DND-41 (cell line): ENCODE measurements at regions not wholly inside any gene's neighbourhood (a gene's known extent, or its start where the extent isn't known, plus 50 kb on each side); places are given as distances from the start of the nearest gene placed in this dataset.

Experiments
- ATAC-seq: fragments of 200-7000 bp; cut with Tn5 transposase; 3 replicates; pipeline ENCODE4 v1.9.1; 2021; ENCODE audit warnings: low read depth; ENCODE audit not compliant: insufficient read depth
- DNase-seq: peaks from one replicate; pipeline ENCODE4 v3.0.0-alpha.2; 2020
- H2AFZ ChIP-seq: 2 replicates; pipeline ENCODE4 v1.6.0; 2012; ENCODE audit warnings: low read depth, low read length
- H3K27ac ChIP-seq: 2 replicates; pipeline ENCODE4 v1.5.1; 2012; ENCODE audit warnings: low read length, inconsistent platforms
- H3K27me3 ChIP-seq: fragments of 200-600 bp; sonication (generic); 2 replicates; pipeline ENCODE4 v1.6.0; 2012; ENCODE audit warnings: low read length, mild to moderate bottlenecking, inconsistent platforms; ENCODE audit not compliant: insufficient read depth, poor library complexity
- H3K36me3 ChIP-seq: 2 replicates; pipeline ENCODE4 v1.5.1; 2012; ENCODE audit warnings: low read length, inconsistent platforms; ENCODE audit not compliant: insufficient read depth
- H3K4me1 ChIP-seq: 2 replicates; pipeline ENCODE4 v1.5.1; 2012; ENCODE audit warnings: mild to moderate bottlenecking, low read length; ENCODE audit not compliant: insufficient read depth
- H3K4me2 ChIP-seq: 2 replicates; pipeline ENCODE4 v1.6.0; 2012; ENCODE audit warnings: mild to moderate bottlenecking, moderate library complexity, low read length, inconsistent platforms; ENCODE audit not compliant: insufficient read depth
- H3K4me3 ChIP-seq, 2 experiments: fragments of 200-600 bp in 1 of 2; shearing (Covaris generic) in 1 of 2; 2 replicates each; pipeline ENCODE4 v1.5.1; 2012 to 2016; ENCODE audit warnings: inconsistent platforms in 2 of 2, low read length in 2 of 2, mild to moderate bottlenecking in 2 of 2, low read depth in 1 of 2, moderate library complexity in 1 of 2
- H3K79me2 ChIP-seq: 2 replicates; pipeline ENCODE4 v1.6.0; 2012; ENCODE audit warnings: low read length, inconsistent platforms; ENCODE audit not compliant: insufficient read depth
- H3K9ac ChIP-seq: 2 replicates; pipeline ENCODE4 v1.6.0; 2012; ENCODE audit warnings: low read depth, mild to moderate bottlenecking, inconsistent platforms, low read length, moderate library complexity
- H3K9me3 ChIP-seq: 2 replicates; pipeline ENCODE4 v1.5.1; 2012; ENCODE audit warnings: low read length, moderate library complexity, mild to moderate bottlenecking, inconsistent platforms; ENCODE audit not compliant: insufficient read depth, severe bottlenecking
- H4K20me1 ChIP-seq: 2 replicates; pipeline ENCODE4 v1.6.0; 2012; ENCODE audit warnings: low read length; ENCODE audit not compliant: insufficient read depth
- EZH2 ChIP-seq: IDR thresholded peaks from 3 replicates; pipeline ENCODE4 v1.6.1; 2012; ENCODE audit warnings: borderline replicate concordance, low read depth, mild to moderate bottlenecking, moderate library complexity, low read length, inconsistent platforms; ENCODE audit not compliant: severe bottlenecking
- TF ChIP-seq, protein P1 (sequence below): IDR thresholded peaks from 2 replicates; pipeline ENCODE4 v1.5.1; 2012; ENCODE audit warnings: borderline replicate concordance, low read length, moderate library complexity, mild to moderate bottlenecking; ENCODE audit not compliant: poor library complexity, severe bottlenecking; ENCODE audit errors: extremely low read depth

DNA sequence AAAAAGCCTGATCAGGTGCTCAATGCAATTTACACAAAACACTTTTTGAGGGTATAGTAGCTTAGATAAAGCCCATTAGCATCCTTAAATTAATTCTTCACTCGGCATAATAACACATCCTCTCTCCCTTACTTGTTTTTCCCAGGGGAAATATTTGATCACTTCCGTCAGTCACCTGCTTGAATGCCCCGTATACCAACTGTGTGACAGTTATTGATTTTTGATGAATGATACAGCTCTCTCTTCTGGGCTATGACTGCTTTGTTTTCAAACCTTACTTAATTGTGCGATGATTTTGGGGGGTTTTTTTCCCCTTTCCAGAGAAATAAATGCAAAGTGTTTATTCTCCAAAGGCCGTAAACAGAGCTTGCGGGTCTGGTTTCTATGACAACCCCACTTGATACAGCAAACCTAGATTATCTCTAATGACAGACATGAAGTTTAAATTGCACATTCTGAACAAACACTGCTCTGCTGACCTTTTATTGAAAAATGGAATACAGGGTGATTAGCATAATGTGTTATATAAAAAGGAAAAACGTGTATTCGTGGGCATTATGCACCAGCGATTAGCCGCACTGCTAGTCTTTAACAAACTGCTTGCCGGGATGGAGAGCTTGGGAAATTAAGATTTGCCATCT is 78.4 kb upstream of the NANOS1 start:
- TF ChIP-seq, protein P1, sequence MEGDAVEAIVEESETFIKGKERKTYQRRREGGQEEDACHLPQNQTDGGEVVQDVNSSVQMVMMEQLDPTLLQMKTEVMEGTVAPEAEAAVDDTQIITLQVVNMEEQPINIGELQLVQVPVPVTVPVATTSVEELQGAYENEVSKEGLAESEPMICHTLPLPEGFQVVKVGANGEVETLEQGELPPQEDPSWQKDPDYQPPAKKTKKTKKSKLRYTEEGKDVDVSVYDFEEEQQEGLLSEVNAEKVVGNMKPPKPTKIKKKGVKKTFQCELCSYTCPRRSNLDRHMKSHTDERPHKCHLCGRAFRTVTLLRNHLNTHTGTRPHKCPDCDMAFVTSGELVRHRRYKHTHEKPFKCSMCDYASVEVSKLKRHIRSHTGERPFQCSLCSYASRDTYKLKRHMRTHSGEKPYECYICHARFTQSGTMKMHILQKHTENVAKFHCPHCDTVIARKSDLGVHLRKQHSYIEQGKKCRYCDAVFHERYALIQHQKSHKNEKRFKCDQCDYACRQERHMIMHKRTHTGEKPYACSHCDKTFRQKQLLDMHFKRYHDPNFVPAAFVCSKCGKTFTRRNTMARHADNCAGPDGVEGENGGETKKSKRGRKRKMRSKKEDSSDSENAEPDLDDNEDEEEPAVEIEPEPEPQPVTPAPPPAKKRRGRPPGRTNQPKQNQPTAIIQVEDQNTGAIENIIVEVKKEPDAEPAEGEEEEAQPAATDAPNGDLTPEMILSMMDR: no peak
- TF ChIP-seq EZH2: no peak
- no peaks in the 10 kb centered on the region for H3K4me1 ChIP-seq
- ATAC-seq: no peak
- peaks cover 5% of the 10 kb centered on the region for H3K27me3 ChIP-seq
- H3K4me3 ChIP-seq: no peak overlapping the region
- no peaks in the 10 kb centered on the region for H3K79me2 ChIP-seq
- no peak for DNase-seq
- H3K27ac ChIP-seq: no peak overlapping the region
- no peak overlapping the region for H3K9ac ChIP-seq
- no peaks in the 10 kb centered on the region for H3K9me3 ChIP-seq
- H3K4me2 ChIP-seq: no peak overlapping the region
- H3K36me3 ChIP-seq: no peaks in the 10 kb centered on the region
- H4K20me1 ChIP-seq: no peaks in the 10 kb centered on the region
- H2AFZ ChIP-seq: no peak overlapping the region

DNA sequence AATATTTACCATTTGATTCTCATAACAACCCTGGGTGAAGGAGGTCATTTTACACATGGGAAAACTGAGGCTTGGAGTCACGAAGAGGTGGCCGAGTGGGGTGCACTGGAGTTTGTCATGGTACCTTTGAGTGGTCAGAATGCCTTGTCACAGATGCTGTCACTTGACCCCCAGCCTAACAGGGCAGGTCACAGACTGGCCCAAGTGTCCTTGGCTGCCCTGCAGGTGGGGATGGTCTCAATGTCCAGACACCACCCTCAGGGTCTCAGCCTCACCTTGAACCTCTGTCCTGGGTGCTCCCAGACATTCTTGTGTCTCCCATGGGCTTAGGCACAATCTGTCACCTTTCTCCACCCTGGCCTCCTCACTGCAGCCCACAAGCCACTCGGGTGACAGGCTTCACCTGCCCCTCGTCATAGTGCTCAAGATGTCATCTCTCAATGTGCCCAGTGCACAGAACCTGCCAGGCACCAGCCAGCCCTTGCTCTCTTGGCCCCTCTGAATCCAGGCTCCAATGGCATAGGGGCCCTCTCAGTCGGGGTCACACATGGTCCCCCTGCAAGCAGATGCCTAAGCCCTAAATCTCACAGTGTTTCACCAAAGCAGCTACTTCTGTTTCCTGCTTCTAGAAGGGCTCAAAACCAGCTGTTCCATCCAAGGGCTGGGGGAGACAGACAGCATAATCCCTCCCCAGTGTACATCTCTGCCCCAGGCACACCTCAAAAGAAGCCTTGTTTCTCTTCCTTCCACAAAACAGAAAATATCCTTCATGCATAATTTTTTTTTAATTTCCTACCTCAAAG is 76.8 kb upstream of the NANOS1 start:
- DNase-seq (no peak), ATAC-seq (no peak)
- no peak overlapping the region for H3K27ac ChIP-seq
- no peak overlapping the region for H3K4me2 ChIP-seq
- no peak overlapping the region for H3K9ac ChIP-seq
- peaks cover 5% of the 10 kb centered on the region for H3K27me3 ChIP-seq
- no peaks in the 10 kb centered on the region for H4K20me1 ChIP-seq
- TF ChIP-seq, protein P1: no peak
- TF ChIP-seq EZH2: no peak
- H3K79me2 ChIP-seq: no peaks in the 10 kb centered on the region
- H2AFZ ChIP-seq: no peak overlapping the region
- H3K36me3 ChIP-seq: no peaks in the 10 kb centered on the region
- no peaks in the 10 kb centered on the region for H3K4me1 ChIP-seq
- H3K9me3 ChIP-seq: no peaks in the 10 kb centered on the region
- H3K4me3 ChIP-seq: no peak overlapping the region

DNA sequence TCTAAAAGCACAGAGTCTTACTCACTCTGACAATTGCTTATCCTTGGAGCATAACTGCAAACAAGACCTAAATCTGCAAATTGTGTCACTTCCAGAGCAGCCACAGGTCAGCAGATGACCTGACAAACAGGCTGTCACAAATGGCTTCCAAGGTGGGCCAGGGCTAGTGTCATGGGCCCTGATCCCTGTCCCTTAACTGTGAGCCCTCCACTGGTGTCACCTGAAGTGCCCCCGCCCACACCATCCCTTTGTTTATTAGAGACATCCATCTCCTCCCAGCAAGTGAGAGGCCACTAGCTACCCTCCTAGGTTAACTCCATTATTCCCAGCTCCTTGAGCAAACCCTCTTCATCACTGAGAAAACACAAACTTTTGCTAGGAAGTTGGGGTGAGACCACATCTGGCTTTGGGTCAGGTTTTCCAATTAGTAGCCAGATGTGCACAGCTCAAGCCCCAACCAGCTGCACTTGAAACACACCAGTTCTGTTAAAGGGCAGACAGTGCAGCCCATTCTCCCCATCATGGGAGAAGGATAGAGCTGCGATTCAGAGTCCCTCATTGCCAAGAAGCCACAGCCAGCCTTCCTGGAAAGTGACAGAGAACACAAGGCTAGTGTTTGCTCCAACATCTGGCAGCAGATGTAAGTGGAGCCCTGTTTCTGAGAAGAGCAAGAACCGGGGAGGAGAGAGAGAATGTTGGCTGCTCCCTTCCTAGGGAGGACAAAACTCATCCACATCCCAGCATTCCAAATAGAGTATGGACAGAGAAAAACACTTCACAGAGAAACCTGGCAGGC is 75.7 kb upstream of the NANOS1 start:
- DNase-seq: no peak
- Histone ChIP-seq H3K4me2 (no peak overlapping the region), H3K27me3 (peaks cover 5% of the 10 kb centered on the region), H3K27ac (no peak overlapping the region), H3K79me2 (no peaks in the 10 kb centered on the region), H4K20me1 (no peaks in the 10 kb centered on the region), H3K4me3 (no peak overlapping the region), H2AFZ (no peak overlapping the region), H3K9ac (no peak overlapping the region), H3K9me3 (no peaks in the 10 kb centered on the region), H3K36me3 (no peaks in the 10 kb centered on the region), H3K4me1 (peaks cover 3% of the 10 kb centered on the region)
- no peak for ATAC-seq
- TF ChIP-seq, protein P1: no peak
- no peak for TF ChIP-seq EZH2
